SKM-1 (cell line): ENCODE measurements at regions not wholly inside any gene's neighbourhood (a gene's known extent, or its start where the extent isn't known, plus 50 kb on each side); places are given as distances from the start of the nearest gene placed in this dataset.
"Not testable (repeated sequence)": the region's sequence is repeated elsewhere in the genome, so short reads cannot be mapped to it uniquely, and the experiment has no call there.

Experiments
- DNase-seq: peaks from one replicate; lab custom pipeline; 2025; ENCODE audit not compliant: unreplicated experiment; lab: John Stamatoyannopoulos, UW

GRCh38 chr2:155913356-155913755 lies 419.2 kb downstream of the NR4A2 start:
- DNase-seq = no peak

- no peak for DNase-seq
These were observed 424.0 kb downstream of the NR4A2 start for GRCh38 chr2:155908567-155908966.

GRCh38 chr2:155907211-155907610 lies 425.3 kb downstream of the NR4A2 start:
- DNase-seq = no peak

GRCh38 chr2:155905657-155906056 lies 426.9 kb downstream of the NR4A2 start:
- no peak for DNase-seq

GRCh38 chr2:155904720-155905119 lies 427.8 kb downstream of the NR4A2 start:
- no peak for DNase-seq

GRCh38 chr2:155902635-155903034 lies 429.9 kb downstream of the NR4A2 start:
- DNase-seq = no peak

GRCh38 chr2:155895016-155895415 lies 437.5 kb downstream of the NR4A2 start:
- no peak for DNase-seq

GRCh38 chr2:155880382-155880781 lies 452.1 kb downstream of the NR4A2 start:
- not testable (repeated sequence) for DNase-seq

- not testable (repeated sequence) for DNase-seq
These were observed 452.6 kb downstream of the NR4A2 start for GRCh38 chr2:155879900-155880299.

GRCh38 chr2:155872396-155872795 lies 460.1 kb downstream of the NR4A2 start:
- no peak for DNase-seq

GRCh38 chr2:155871940-155872339 lies 460.6 kb downstream of the NR4A2 start:
- no peak for DNase-seq

- no peak for DNase-seq
These were observed 465.0 kb downstream of the NR4A2 start for GRCh38 chr2:155867564-155867963.

GRCh38 chr2:155866477-155866876 lies 466.0 kb downstream of the NR4A2 start:
- no peak for DNase-seq

GRCh38 chr2:155852156-155852555 lies 480.4 kb downstream of the NR4A2 start:
- no peak for DNase-seq

- DNase-seq = no peak
These were observed 486.3 kb downstream of the NR4A2 start for GRCh38 chr2:155846259-155846658.

- DNase-seq = no peak
These were observed 488.1 kb downstream of the NR4A2 start for GRCh38 chr2:155844461-155844860.

GRCh38 chr2:155842103-155842502 lies 490.4 kb downstream of the NR4A2 start:
- DNase-seq = no peak

- DNase-seq = no peak
These were observed 491.1 kb downstream of the NR4A2 start for GRCh38 chr2:155841442-155841841.

- DNase-seq = no peak
These were observed 491.9 kb downstream of the NR4A2 start for GRCh38 chr2:155840661-155841060.

- DNase-seq = no peak
These were observed 492.5 kb downstream of the NR4A2 start for GRCh38 chr2:155839991-155840390.

- DNase-seq = no peak
These were observed 493.1 kb downstream of the NR4A2 start for GRCh38 chr2:155839436-155839835.

GRCh38 chr2:155836439-155836838 lies 496.1 kb downstream of the NR4A2 start:
- DNase-seq = no peak

- DNase-seq = no peak
These were observed 501.5 kb downstream of the NR4A2 start for GRCh38 chr2:155830817-155831579.
